ENCODE measurements at regions not wholly inside any gene's neighbourhood (a gene's known extent, or its start where the extent isn't known, plus 50 kb on each side); places are given as distances from the start of the nearest gene placed in this dataset.

DNA sequence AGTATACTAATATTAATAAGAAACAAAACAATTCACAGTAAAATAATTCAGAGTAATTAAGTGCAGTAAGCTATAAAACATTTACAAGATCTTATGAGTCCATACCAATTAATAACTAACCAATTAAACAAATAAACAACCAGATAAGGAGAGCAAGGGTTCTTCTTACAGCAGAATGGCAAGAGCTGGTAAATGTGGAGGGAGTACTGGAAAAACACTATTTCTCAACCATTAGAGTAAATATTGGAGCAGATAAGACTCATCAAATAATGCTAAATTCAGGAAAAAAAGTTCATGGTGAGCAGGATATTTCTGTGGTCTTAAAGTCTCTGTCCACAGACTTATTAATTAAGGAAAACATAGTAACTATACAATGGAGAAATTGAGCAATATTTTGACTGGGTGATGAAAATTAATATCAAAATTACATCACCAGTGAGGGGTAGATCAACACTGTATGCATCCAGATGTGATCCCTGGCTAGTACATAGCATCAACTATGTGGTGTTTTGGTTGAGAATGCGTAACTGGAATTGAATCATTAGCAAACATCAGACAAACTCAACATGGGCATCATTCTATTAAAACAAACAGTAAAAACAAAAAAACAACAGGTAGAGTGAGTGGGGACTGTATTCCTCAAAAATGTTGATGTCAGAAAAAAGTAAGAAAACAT, 1376.7 kb downstream of the PCDH19 start:
- TF ChIP-seq CTCF (IDR thresholded peaks at IDR 0.05) (no peak), POLR2A (IDR thresholded peaks at IDR 0.05) (no peak)

Measured in adrenal gland (tissue), 5 donors.